GM23248 (cell line): ENCODE measurements at regions not wholly inside any gene's neighbourhood (a gene's known extent, or its start where the extent isn't known, plus 50 kb on each side); places are given as distances from the start of the nearest gene placed in this dataset.

Experiments used
- DNase-seq: peaks from one replicate; pipeline ENCODE4 v3.0.0-alpha.2; 2015
- H2AFZ ChIP-seq: fragments of 200-600 bp; sonication (generic); 2 replicates; pipeline ENCODE4 v1.6.1; 2016; ENCODE audit warnings: antibody characterized with exemption
- H3F3A ChIP-seq: fragments of 200-600 bp; sonication (generic); 2 replicates; pipeline ENCODE4 v1.6.1; 2016; ENCODE audit warnings: mild to moderate bottlenecking, antibody characterized with exemption, mixed run types; ENCODE audit not compliant: insufficient read depth
- H3K27ac ChIP-seq: fragments of 200-600 bp; sonication (generic); 2 replicates; pipeline ENCODE4 v1.5.1; 2016; ENCODE audit warnings: mild to moderate bottlenecking
- H3K27me3 ChIP-seq: fragments of 200-600 bp; sonication (generic); replicated peaks from 2 replicates; pipeline ENCODE4 v1.6.1; 2016; ENCODE audit warnings: mild to moderate bottlenecking; ENCODE audit not compliant: insufficient read depth
- H3K36me3 ChIP-seq: fragments of 200-600 bp; sonication (generic); 2 replicates; pipeline ENCODE4 v1.6.1; 2016; ENCODE audit warnings: low read depth, mild to moderate bottlenecking
- H3K4me1 ChIP-seq: fragments of 200-600 bp; sonication (generic); 2 replicates; pipeline ENCODE4 v1.6.1; 2016; ENCODE audit warnings: mild to moderate bottlenecking; ENCODE audit not compliant: insufficient read depth
- H3K4me2 ChIP-seq: fragments of 200-600 bp; sonication (generic); one replicate; pipeline ENCODE4 v1.6.1; 2016; ENCODE audit warnings: mild to moderate bottlenecking; ENCODE audit not compliant: unreplicated experiment
- H3K4me3 ChIP-seq: fragments of 200-600 bp; sonication (generic); 2 replicates; pipeline ENCODE4 v1.5.1; 2016; ENCODE audit warnings: mild to moderate bottlenecking
- H3K79me2 ChIP-seq: fragments of 200-600 bp; sonication (generic); 2 replicates; pipeline ENCODE4 v1.6.1; 2016; ENCODE audit warnings: mild to moderate bottlenecking; ENCODE audit not compliant: insufficient read depth
- H3K9ac ChIP-seq: fragments of 200-600 bp; sonication (generic); 2 replicates; pipeline ENCODE4 v1.6.1; 2016; ENCODE audit warnings: mild to moderate bottlenecking
- H3K9me2 ChIP-seq: fragments of 200-600 bp; sonication (generic); 2 replicates; pipeline ENCODE4 v1.6.1; 2016; ENCODE audit warnings: mixed run types, mild to moderate bottlenecking, moderate library complexity; ENCODE audit not compliant: insufficient read depth
- H3K9me3 ChIP-seq: fragments of 200-600 bp; sonication (generic); one replicate; pipeline ENCODE4 v1.6.1; 2017; ENCODE audit warnings: low read depth
- H4K20me1 ChIP-seq: fragments of 200-600 bp; sonication (generic); 2 replicates; pipeline ENCODE4 v1.6.0; 2016; ENCODE audit not compliant: insufficient read depth
- EZH2 ChIP-seq: fragments of 200-600 bp; sonication (generic); IDR thresholded peaks from 2 replicates; pipeline ENCODE4 v1.6.1; 2018; ENCODE audit warnings: antibody characterized with exemption, mild to moderate bottlenecking; ENCODE audit not compliant: insufficient read depth, poor library complexity, severe bottlenecking
- EZH2phosphoT487 ChIP-seq: fragments of 200-600 bp; sonication (generic); IDR thresholded peaks from 2 replicates; pipeline ENCODE4 v1.6.1; 2018; ENCODE audit warnings: antibody characterized with exemption, moderate library complexity, mild to moderate bottlenecking, low read depth; ENCODE audit not compliant: insufficient read depth
- WGBS, 2 experiments: methylation state at CpG; one replicate each; pipeline ENCODE4 v1.1.6; 2015 to 2017; ENCODE audit warnings: low lambda C conversion rate in 2 of 2, low coverage in 1 of 2; ENCODE audit errors: missing lambda C conversion rate in 2 of 2; 5-methylcytosine and 5-hydroxymethylcytosine counted together
- in situ Hi-C: fragments of 300-500 bp; cut with MboI; formaldehyde crosslinking; loops from 2 replicates; pipeline ENCODE4 v1.15.0; 2020

DNA sequence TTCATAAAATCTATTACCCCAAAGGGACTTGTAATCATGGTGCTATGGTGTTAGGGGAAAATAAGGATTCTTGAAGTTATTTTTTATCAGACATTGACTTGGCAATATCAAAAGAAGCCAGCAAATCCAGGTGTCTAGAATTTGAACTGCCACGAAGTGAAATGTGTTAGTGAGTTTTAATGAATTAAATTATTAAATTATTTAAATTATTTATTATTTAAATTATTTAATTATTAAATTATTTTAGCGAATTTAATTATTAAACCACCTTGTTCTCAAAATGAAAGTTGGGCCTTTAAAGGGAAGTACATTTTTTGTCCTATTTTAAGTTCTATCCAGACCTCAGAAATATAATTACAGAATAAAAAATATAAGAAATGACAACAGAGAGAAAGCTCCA lies 332.6 kb upstream of the SMC2 start:
- no peaks in the 10 kb centered on the region for H4K20me1 ChIP-seq
- no peaks in the 10 kb centered on the region for H3K9me3 ChIP-seq
- H3K9ac ChIP-seq, result no peak overlapping the region
- H2AFZ ChIP-seq, result no peak overlapping the region
- 9% methylated on average over 2 of the region's 2 CpGs for WGBS, 2 experiments
- H3K27ac ChIP-seq, result no peak overlapping the region
- H3K4me2 ChIP-seq, result no peak overlapping the region
- no peaks in the 10 kb centered on the region for H3F3A ChIP-seq
- H3K4me1 ChIP-seq, result no peaks in the 10 kb centered on the region
- DNase-seq, result no peak
- no peaks in the 10 kb centered on the region for H3K9me2 ChIP-seq
- in situ Hi-C loops, result no loop called here
- no peaks in the 10 kb centered on the region for H3K27me3 ChIP-seq
- TF ChIP-seq EZH2 (no peak), EZH2phosphoT487 (no peak)
- no peak overlapping the region for H3K4me3 ChIP-seq
- H3K36me3 ChIP-seq, result no peaks in the 10 kb centered on the region
- no peaks in the 10 kb centered on the region for H3K79me2 ChIP-seq

- H3K4me2 ChIP-seq, result no peak overlapping the region
- TF ChIP-seq EZH2, result no peak
- TF ChIP-seq EZH2phosphoT487, result no peak
- no peaks in the 10 kb centered on the region for H3K79me2 ChIP-seq
- H3K9ac ChIP-seq, result no peak overlapping the region
- no peaks in the 10 kb centered on the region for H3K27me3 ChIP-seq
- no peak overlapping the region for H2AFZ ChIP-seq
- no peaks in the 10 kb centered on the region for H3K9me3 ChIP-seq
- no peaks in the 10 kb centered on the region for H3K9me2 ChIP-seq
- in situ Hi-C loops, result no loop called here
- 23 to 30% methylated on average over 2 of the region's 2 CpGs for WGBS, 2 experiments
- no peaks in the 10 kb centered on the region for H3K4me1 ChIP-seq
- no peaks in the 10 kb centered on the region for H4K20me1 ChIP-seq
- H3K36me3 ChIP-seq, result no peaks in the 10 kb centered on the region
- no peak overlapping the region for H3K4me3 ChIP-seq
- DNase-seq, result peak; percentile 16
- H3F3A ChIP-seq, result no peaks in the 10 kb centered on the region
- no peak overlapping the region for H3K27ac ChIP-seq
Measured at GRCh38 chr9:103789686-103790085, 304.4 kb upstream of the SMC2 start.

DNA sequence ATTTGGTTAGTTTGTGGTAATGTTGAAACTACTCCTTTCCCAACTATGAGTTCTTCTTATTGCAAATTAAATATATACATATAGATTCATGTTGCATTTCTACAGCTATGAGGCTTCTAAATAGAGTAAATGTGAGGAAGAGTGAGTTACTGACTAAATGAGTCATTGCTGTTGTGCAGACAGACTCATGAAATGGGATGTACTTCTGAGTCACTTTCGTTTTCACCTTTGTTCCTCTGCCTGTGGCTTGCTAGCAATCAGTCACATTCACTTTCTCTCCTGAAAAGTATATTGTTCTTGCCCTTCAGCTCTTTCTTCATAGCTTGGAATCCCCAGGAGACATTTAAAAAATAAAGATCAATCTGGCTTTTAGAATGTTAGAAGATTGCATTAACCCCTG lies 295.5 kb upstream of the SMC2 start:
- no peak overlapping the region for H3K27ac ChIP-seq
- no peaks in the 10 kb centered on the region for H3K27me3 ChIP-seq
- no peak overlapping the region for H3K4me2 ChIP-seq
- no peaks in the 10 kb centered on the region for H3K9me2 ChIP-seq
- peak; percentile 6 for DNase-seq
- 0 to 5% methylated on average over 1 of the region's 1 CpG for WGBS, 2 experiments
- H3K9ac ChIP-seq, result no peak overlapping the region
- no peaks in the 10 kb centered on the region for H3F3A ChIP-seq
- H3K79me2 ChIP-seq, result no peaks in the 10 kb centered on the region
- no peaks in the 10 kb centered on the region for H3K4me1 ChIP-seq
- no peaks in the 10 kb centered on the region for H4K20me1 ChIP-seq
- in situ Hi-C loops, result no loop called here
- no peak overlapping the region for H3K4me3 ChIP-seq
- H3K9me3 ChIP-seq, result no peaks in the 10 kb centered on the region
- H2AFZ ChIP-seq, result no peak overlapping the region
- no peaks in the 10 kb centered on the region for H3K36me3 ChIP-seq
- TF ChIP-seq EZH2phosphoT487, result no peak
- no peak for TF ChIP-seq EZH2

DNA sequence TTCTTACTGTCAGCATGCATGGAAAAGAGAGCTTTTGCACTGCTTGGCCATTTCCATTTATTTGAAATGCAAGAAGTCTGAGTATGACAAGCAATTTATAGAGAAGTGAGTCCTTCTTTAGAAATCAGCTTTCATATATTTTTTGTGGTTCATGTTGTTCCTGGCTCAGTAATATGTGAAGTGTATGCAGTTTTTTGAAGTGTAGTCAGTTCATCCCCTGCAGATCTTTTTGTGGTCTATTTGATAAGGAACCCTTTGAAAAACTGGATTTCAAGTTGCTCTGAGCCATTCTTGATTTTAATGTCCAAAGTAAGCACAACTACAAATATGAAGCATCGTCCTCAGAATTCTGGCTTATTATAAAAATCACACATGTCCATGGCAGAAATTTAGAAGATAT lies 294.1 kb upstream of the SMC2 start:
- Histone ChIP-seq H3K4me2 (no peak overlapping the region), H3F3A (no peaks in the 10 kb centered on the region), H3K27ac (no peak overlapping the region), H3K36me3 (no peaks in the 10 kb centered on the region), H3K27me3 (no peaks in the 10 kb centered on the region), H2AFZ (no peak overlapping the region), H3K79me2 (no peaks in the 10 kb centered on the region), H3K4me1 (no peaks in the 10 kb centered on the region), H4K20me1 (no peaks in the 10 kb centered on the region), H3K9ac (no peak overlapping the region), H3K9me3 (no peaks in the 10 kb centered on the region), H3K4me3 (no peak overlapping the region), H3K9me2 (no peaks in the 10 kb centered on the region)
- TF ChIP-seq EZH2, result no peak
- TF ChIP-seq EZH2phosphoT487, result no peak
- WGBS, 2 experiments, result 13 to 14% methylated on average over 1 of the region's 1 CpG
- in situ Hi-C loops, result no loop called here
- no peak for DNase-seq

DNA sequence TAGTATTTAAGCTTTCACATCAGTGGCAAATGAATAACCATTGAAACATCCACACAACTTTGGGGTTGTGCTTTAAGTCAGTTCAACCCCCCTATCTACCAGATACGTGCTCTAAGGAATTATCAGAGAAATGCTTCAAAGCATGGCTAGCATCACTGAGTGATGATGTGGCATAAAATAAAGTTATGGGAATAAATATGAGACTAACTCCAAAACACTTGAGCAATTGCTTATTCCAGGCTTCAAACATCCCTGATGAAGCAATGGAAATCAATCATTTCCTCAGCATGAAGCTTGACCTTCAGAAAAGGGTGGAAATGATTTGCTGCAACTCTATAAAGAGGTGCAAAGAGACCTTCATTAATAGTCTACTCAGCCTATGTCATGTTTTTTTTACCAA lies 292.0 kb upstream of the SMC2 start:
- Histone ChIP-seq H3K27ac (no peak overlapping the region), H3K4me2 (no peak overlapping the region), H3K9ac (no peak overlapping the region), H4K20me1 (no peaks in the 10 kb centered on the region), H3K36me3 (no peaks in the 10 kb centered on the region), H3K9me3 (no peaks in the 10 kb centered on the region), H3F3A (no peaks in the 10 kb centered on the region), H3K4me1 (no peaks in the 10 kb centered on the region), H3K27me3 (no peaks in the 10 kb centered on the region), H2AFZ (no peak overlapping the region), H3K4me3 (no peak overlapping the region), H3K9me2 (no peaks in the 10 kb centered on the region), H3K79me2 (no peaks in the 10 kb centered on the region)
- in situ Hi-C loops, result no loop called here
- 3 to 16% methylated on average over 1 of the region's 1 CpG for WGBS, 2 experiments
- TF ChIP-seq EZH2phosphoT487, result no peak
- no peak for TF ChIP-seq EZH2
- DNase-seq, result no peak
